Uterus (tissue), 3 donors: ENCODE measurements at regions not wholly inside any gene's neighbourhood (a gene's known extent, or its start where the extent isn't known, plus 50 kb on each side); places are given as distances from the start of the nearest gene placed in this dataset.

Experiments
- DNase-seq, 2 donors: peaks; one replicate each; pipeline ENCODE4 v3.0.0-alpha.2; 2019 to 2020
- H3K27ac ChIP-seq, 2 donors: fragments of 200-600 bp; sonication (generic); 1 replicate in 1 of 2; 2 replicates in 1 of 2; pipeline ENCODE4 v1.5.1; 2016 to 2018
- H3K27me3 ChIP-seq, 2 donors: fragments of 200-600 bp; sonication (generic); one replicate each; pipeline ENCODE4 v1.5.1; 2018 to 2019; ENCODE audit warnings: control low read depth in 1 of 2
- H3K36me3 ChIP-seq, 2 donors: fragments of 200-600 bp; sonication (generic); one replicate each; pipeline ENCODE4 v1.5.1; 2019; ENCODE audit warnings: control low read depth in 1 of 2
- H3K4me1 ChIP-seq, 2 donors: fragments of 200-600 bp; sonication (generic); one replicate each; pipeline ENCODE4 v1.5.1; 2018 to 2019; ENCODE audit warnings: control low read depth in 1 of 2
- H3K4me3 ChIP-seq, 2 donors: fragments of 200-600 bp; sonication (generic); 1 replicate in 1 of 2; 2 replicates in 1 of 2; pipeline ENCODE4 v1.5.1; 2018 to 2019; ENCODE audit warnings: mild to moderate bottlenecking in 1 of 2
- H3K9me3 ChIP-seq, 2 donors: fragments of 200-600 bp; sonication (generic); one replicate each; pipeline ENCODE4 v1.5.1; 2019; ENCODE audit warnings: control low read depth in 1 of 2
- CTCF ChIP-seq, 4 experiments: fragments of 200-600 bp in 2 of 4; fragments of 450-650 bp in 2 of 4; sonication (generic) in 2 of 4; IDR thresholded peaks; one replicate each; pipeline ENCODE4 v1.5.1; 2016 to 2019; ENCODE audit warnings: antibody characterized with exemption in 4 of 4, mild to moderate bottlenecking in 2 of 4, moderate library complexity in 1 of 4
- POLR2A ChIP-seq, 2 donors: fragments of 450-650 bp; IDR thresholded peaks; one replicate each; pipeline ENCODE4 v1.6.1; 2016; ENCODE audit warnings: antibody characterized with exemption in 2 of 2, mild to moderate bottlenecking in 1 of 2, moderate library complexity in 1 of 2
- intact Hi-C: fragments of 100-400 bp; cut with DNase I; formaldehyde crosslinking; loops from one replicate; pipeline ENCODE4 v1.15.1; 2023; ENCODE audit warnings: low total_unique reads
- donor health status: DM: yes; HTN: yes; CAD: no.

GRCh38 chr22:44590291-44590690 is 92.3 kb upstream of the RTL6 start:
- Histone ChIP-seq H3K27ac (no peak overlapping the region), H3K9me3 (no peaks in the 10 kb centered on the region), H3K27me3 (no peaks in the 10 kb centered on the region), H3K4me3 (no peak overlapping the region), H3K36me3 (no peaks in the 10 kb centered on the region), H3K4me1 (no peaks in the 10 kb centered on the region)
- TF ChIP-seq POLR2A (IDR thresholded peaks at IDR 0.05) (no peak), CTCF (IDR thresholded peaks at IDR 0.05) (no peak)
- intact Hi-C loops, result no loop called here
- DNase-seq, result no peak

- no peak overlapping the region for H3K4me3 ChIP-seq
- TF ChIP-seq CTCF (IDR thresholded peaks at IDR 0.05) (no peak), POLR2A (IDR thresholded peaks at IDR 0.05) (no peak)
- intact Hi-C loops, result no loop called here
These were observed 91.8 kb upstream of the RTL6 start for GRCh38 chr22:44589831-44590230.

GRCh38 chr22:44588348-44588747 is 90.3 kb upstream of the RTL6 start:
- intact Hi-C loops, result no loop called here
- no peak for DNase-seq
- H3K27me3 ChIP-seq, result no peaks in the 10 kb centered on the region

More at GRCh38 chr22:44589831-44590230, 91.8 kb upstream of the RTL6 start:
- Histone ChIP-seq H3K36me3 (no peaks in the 10 kb centered on the region), H3K27me3 (no peaks in the 10 kb centered on the region), H3K27ac (no peak overlapping the region), H3K4me1 (no peaks in the 10 kb centered on the region), H3K9me3 (no peaks in the 10 kb centered on the region)
- DNase-seq, result no peak

GRCh38 chr22:44587737-44588310 is 89.8 kb upstream of the RTL6 start:
- Histone ChIP-seq H3K27me3 (no peaks in the 10 kb centered on the region), H3K9me3 (no peaks in the 10 kb centered on the region), H3K4me1 (no peaks in the 10 kb centered on the region), H3K27ac (no peak overlapping the region), H3K36me3 (no peaks in the 10 kb centered on the region), H3K4me3 (no peak overlapping the region)
- intact Hi-C loops, result no loop called here
- no peak for DNase-seq
- TF ChIP-seq CTCF (IDR thresholded peaks at IDR 0.05) (no peak), POLR2A (IDR thresholded peaks at IDR 0.05) (no peak)

More at GRCh38 chr22:44588348-44588747, 90.3 kb upstream of the RTL6 start:
- Histone ChIP-seq H3K4me1 (no peaks in the 10 kb centered on the region), H3K4me3 (no peak overlapping the region), H3K36me3 (no peaks in the 10 kb centered on the region), H3K9me3 (no peaks in the 10 kb centered on the region), H3K27ac (no peak overlapping the region)
- TF ChIP-seq CTCF (IDR thresholded peaks at IDR 0.05) (no peak), POLR2A (IDR thresholded peaks at IDR 0.05) (no peak)

- no peaks in the 10 kb centered on the region for H3K9me3 ChIP-seq
- H3K4me3 ChIP-seq, result no peak overlapping the region
- no peak overlapping the region for H3K27ac ChIP-seq
- no peak for DNase-seq
- H3K4me1 ChIP-seq, result no peaks in the 10 kb centered on the region
- TF ChIP-seq CTCF (IDR thresholded peaks at IDR 0.05) (no peak), POLR2A (IDR thresholded peaks at IDR 0.05) (no peak)
- H3K27me3 ChIP-seq, result no peaks in the 10 kb centered on the region
- H3K36me3 ChIP-seq, result no peaks in the 10 kb centered on the region
- intact Hi-C loops, result no loop called here
These were observed 89.1 kb upstream of the RTL6 start for GRCh38 chr22:44586999-44587736.
